Psoas muscle (tissue), 7 donors: ENCODE measurements at regions not wholly inside any gene's neighbourhood (a gene's known extent, or its start where the extent isn't known, plus 50 kb on each side); places are given as distances from the start of the nearest gene placed in this dataset.

Experiments used
- ATAC-seq, 4 donors: fragments of 200-7000 bp; cut with Tn5 transposase; one replicate each; pipeline ENCODE4 v1.9.1; 2020; ENCODE audit warnings: moderate library complexity in 3 of 4, mild to moderate bottlenecking in 2 of 4
- DNase-seq, 2 donors: peaks; one replicate each; pipeline ENCODE4 v3.0.0-alpha.2; 2020
- H3K27ac ChIP-seq: fragments of 200-600 bp; one replicate; pipeline ENCODE4 v1.8.0; 2022
- H3K27me3 ChIP-seq, 3 donors: fragments of 200-600 bp in 1 of 3; one replicate each; pipeline versions ENCODE4 v1.6.1 to v1.8.0; 2013 to 2022; ENCODE audit warnings: low read length in 2 of 3, mild to moderate bottlenecking in 2 of 3, moderate library complexity in 1 of 3; ENCODE audit not compliant: insufficient read depth in 3 of 3
- H3K36me3 ChIP-seq, 2 donors: fragments of 200-600 bp in 1 of 2; one replicate each; pipeline versions ENCODE4 v1.6.1 to v1.8.0; 2013 to 2022; ENCODE audit warnings: low read depth in 1 of 2, mild to moderate bottlenecking in 1 of 2, moderate library complexity in 1 of 2; ENCODE audit not compliant: insufficient read depth in 1 of 2
- H3K4me1 ChIP-seq: fragments of 200-600 bp; one replicate; pipeline ENCODE4 v1.8.0; 2022
- H3K4me3 ChIP-seq: fragments of 200-600 bp; one replicate; pipeline ENCODE4 v1.8.0; 2022; ENCODE audit warnings: mild to moderate bottlenecking
- H3K9me3 ChIP-seq: fragments of 200-600 bp; one replicate; pipeline ENCODE4 v1.8.0; 2022
- CTCF ChIP-seq: fragments of 200-600 bp; IDR thresholded peaks from one replicate; pipeline ENCODE4 v1.8.0; 2022; ENCODE audit warnings: antibody characterized with exemption
- WGBS, 3 donors: extraction: QIAGEN DNeasy Blood & Tissue Kit; methylation state at CpG; one replicate each; pipeline versions ENCODE4 v1.1.6 to v1.1.7; 2013; 5-methylcytosine and 5-hydroxymethylcytosine counted together
- intact Hi-C, 2 donors: fragments of 100-400 bp; cut with DNase I; formaldehyde crosslinking; loops; one replicate each; pipeline versions ENCODE4 v1.11.0 to v1.14.2; 2022
- donor health status: healthy with polysubstance abuse.
- donor health status: DM: no; HTN: no; CAD: no; lungs with moderate emphysema.
- donor health status: Bipolar disorder and iron deficiency.
- donor health status: healthy.
- donor health status: DM: yes; HTN: yes; CAD: no.
- donor health status: DM: no; HTN: no; CAD: no.
- donor health status: DM: yes; HTN: yes; CAD: no.

- H3K9me3 ChIP-seq = no peaks in the 10 kb centered on the region
- intact Hi-C loops = no loop called here
- TF ChIP-seq CTCF = no peak
- ATAC-seq (no peak), DNase-seq (no peak)
- H3K4me1 ChIP-seq = peaks cover 9% of the 10 kb centered on the region
- H3K4me3 ChIP-seq = no peak overlapping the region
- no peaks in the 10 kb centered on the region for H3K27me3 ChIP-seq
- WGBS, 3 donors = 93 to 97% (median 96%) methylated on average over 6 of the region's 6 CpGs
- no peak overlapping the region for H3K27ac ChIP-seq
- no peaks in the 10 kb centered on the region for H3K36me3 ChIP-seq
These were observed 122.3 kb upstream of the RFLNA start for GRCh38 chr12:124172636-124173035.

GRCh38 chr12:124173692-124174091, 121.2 kb upstream of the RFLNA start:
- WGBS, 3 donors = 91 to 94% (median 94%) methylated on average over 7 of the region's 7 CpGs
- Histone ChIP-seq H3K9me3 (no peaks in the 10 kb centered on the region), H3K27ac (no peak overlapping the region), H3K27me3 (no peaks in the 10 kb centered on the region), H3K4me1 (peaks cover 9% of the 10 kb centered on the region), H3K36me3 (no peaks in the 10 kb centered on the region), H3K4me3 (no peak overlapping the region)
- intact Hi-C loops = no loop called here
- no peak for TF ChIP-seq CTCF
- DNase-seq (no peak), ATAC-seq (no peak)

GRCh38 chr12:124174451-124175348, 120.2 kb upstream of the RFLNA start:
- whole genome bisulfite sequencing, 3 donors = 49 to 53% (median 50%) methylated on average over 17 of the region's 17 CpGs
- TF ChIP-seq CTCF = no peak
- Histone ChIP-seq H3K27ac (no peak overlapping the region), H3K4me1 (peaks cover 9% of the 10 kb centered on the region), H3K27me3 (no peaks in the 10 kb centered on the region), H3K36me3 (no peaks in the 10 kb centered on the region), H3K4me3 (no peak overlapping the region), H3K9me3 (no peaks in the 10 kb centered on the region)
- intact Hi-C loops = no loop called here
- DNase-seq = no peak
- ATAC-seq = no peak

- 42 to 62% (median 50%) methylated on average over 9 of the region's 9 CpGs for WGBS, 3 donors
- Histone ChIP-seq H3K9me3 (no peaks in the 10 kb centered on the region), H3K36me3 (no peaks in the 10 kb centered on the region), H3K4me3 (no peak overlapping the region), H3K27ac (no peak overlapping the region), H3K27me3 (no peaks in the 10 kb centered on the region), H3K4me1 (peaks cover 4% of the 10 kb centered on the region)
- ATAC-seq (no peak), DNase-seq (no peak)
- intact Hi-C loops = no loop called here
- no peak for TF ChIP-seq CTCF
These were observed 119.2 kb upstream of the RFLNA start for GRCh38 chr12:124175704-124176103.
